GM23248 (cell line): ENCODE measurements at regions not wholly inside any gene's neighbourhood (a gene's known extent, or its start where the extent isn't known, plus 50 kb on each side); places are given as distances from the start of the nearest gene placed in this dataset.

Experiments used
- DNase-seq: peaks from one replicate; pipeline ENCODE4 v3.0.0-alpha.2; 2015
- H2AFZ ChIP-seq: fragments of 200-600 bp; sonication (generic); 2 replicates; pipeline ENCODE4 v1.6.1; 2016; ENCODE audit warnings: antibody characterized with exemption
- H3F3A ChIP-seq: fragments of 200-600 bp; sonication (generic); 2 replicates; pipeline ENCODE4 v1.6.1; 2016; ENCODE audit warnings: mild to moderate bottlenecking, antibody characterized with exemption, mixed run types; ENCODE audit not compliant: insufficient read depth
- H3K27ac ChIP-seq: fragments of 200-600 bp; sonication (generic); 2 replicates; pipeline ENCODE4 v1.5.1; 2016; ENCODE audit warnings: mild to moderate bottlenecking
- H3K27me3 ChIP-seq: fragments of 200-600 bp; sonication (generic); replicated peaks from 2 replicates; pipeline ENCODE4 v1.6.1; 2016; ENCODE audit warnings: mild to moderate bottlenecking; ENCODE audit not compliant: insufficient read depth
- H3K36me3 ChIP-seq: fragments of 200-600 bp; sonication (generic); 2 replicates; pipeline ENCODE4 v1.6.1; 2016; ENCODE audit warnings: low read depth, mild to moderate bottlenecking
- H3K4me1 ChIP-seq: fragments of 200-600 bp; sonication (generic); 2 replicates; pipeline ENCODE4 v1.6.1; 2016; ENCODE audit warnings: mild to moderate bottlenecking; ENCODE audit not compliant: insufficient read depth
- H3K4me2 ChIP-seq: fragments of 200-600 bp; sonication (generic); one replicate; pipeline ENCODE4 v1.6.1; 2016; ENCODE audit warnings: mild to moderate bottlenecking; ENCODE audit not compliant: unreplicated experiment
- H3K4me3 ChIP-seq: fragments of 200-600 bp; sonication (generic); 2 replicates; pipeline ENCODE4 v1.5.1; 2016; ENCODE audit warnings: mild to moderate bottlenecking
- H3K79me2 ChIP-seq: fragments of 200-600 bp; sonication (generic); 2 replicates; pipeline ENCODE4 v1.6.1; 2016; ENCODE audit warnings: mild to moderate bottlenecking; ENCODE audit not compliant: insufficient read depth
- H3K9ac ChIP-seq: fragments of 200-600 bp; sonication (generic); 2 replicates; pipeline ENCODE4 v1.6.1; 2016; ENCODE audit warnings: mild to moderate bottlenecking
- H3K9me2 ChIP-seq: fragments of 200-600 bp; sonication (generic); 2 replicates; pipeline ENCODE4 v1.6.1; 2016; ENCODE audit warnings: mixed run types, mild to moderate bottlenecking, moderate library complexity; ENCODE audit not compliant: insufficient read depth
- H3K9me3 ChIP-seq: fragments of 200-600 bp; sonication (generic); one replicate; pipeline ENCODE4 v1.6.1; 2017; ENCODE audit warnings: low read depth
- H4K20me1 ChIP-seq: fragments of 200-600 bp; sonication (generic); 2 replicates; pipeline ENCODE4 v1.6.0; 2016; ENCODE audit not compliant: insufficient read depth
- EZH2 ChIP-seq: fragments of 200-600 bp; sonication (generic); IDR thresholded peaks from 2 replicates; pipeline ENCODE4 v1.6.1; 2018; ENCODE audit warnings: antibody characterized with exemption, mild to moderate bottlenecking; ENCODE audit not compliant: insufficient read depth, poor library complexity, severe bottlenecking
- EZH2phosphoT487 ChIP-seq: fragments of 200-600 bp; sonication (generic); IDR thresholded peaks from 2 replicates; pipeline ENCODE4 v1.6.1; 2018; ENCODE audit warnings: antibody characterized with exemption, moderate library complexity, mild to moderate bottlenecking, low read depth; ENCODE audit not compliant: insufficient read depth
- WGBS, 2 experiments: methylation state at CpG; one replicate each; pipeline ENCODE4 v1.1.6; 2015 to 2017; ENCODE audit warnings: low lambda C conversion rate in 2 of 2, low coverage in 1 of 2; ENCODE audit errors: missing lambda C conversion rate in 2 of 2; 5-methylcytosine and 5-hydroxymethylcytosine counted together
- in situ Hi-C: fragments of 300-500 bp; cut with MboI; formaldehyde crosslinking; loops from 2 replicates; pipeline ENCODE4 v1.15.0; 2020

DNA sequence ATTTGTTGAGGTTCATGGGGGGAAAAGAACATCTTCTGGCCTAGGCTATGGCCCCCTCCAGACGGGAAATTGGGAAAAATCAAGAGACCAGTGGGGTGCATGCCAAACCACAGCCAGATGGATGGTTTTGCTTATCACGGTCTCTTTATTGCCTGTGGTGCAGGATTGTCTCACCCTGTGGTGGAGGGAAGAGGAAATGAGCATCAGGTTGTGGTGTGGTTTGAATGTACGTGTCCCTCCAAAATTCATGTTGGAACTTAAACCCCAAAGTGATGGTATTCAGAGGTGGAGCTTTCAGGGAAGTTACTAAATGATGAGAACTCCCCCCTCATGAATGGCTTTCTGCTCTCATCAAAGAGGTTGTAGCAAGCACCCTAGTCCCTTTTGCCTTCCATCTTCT lies 525.7 kb downstream of the NPHP4 start:
- no peaks in the 10 kb centered on the region for H3K9me3 ChIP-seq
- H3K27ac ChIP-seq = no peak overlapping the region
- in situ Hi-C loops = no loop called here
- H3K4me2 ChIP-seq = no peak overlapping the region
- WGBS, 2 experiments = 5 to 11% methylated on average over 3 of the region's 3 CpGs
- no peak for DNase-seq
- no peaks in the 10 kb centered on the region for H3K4me1 ChIP-seq
- H3K36me3 ChIP-seq = no peaks in the 10 kb centered on the region
- H3K79me2 ChIP-seq = no peaks in the 10 kb centered on the region
- H3K9me2 ChIP-seq = no peaks in the 10 kb centered on the region
- no peaks in the 10 kb centered on the region for H4K20me1 ChIP-seq
- no peaks in the 10 kb centered on the region for H3F3A ChIP-seq
- no peak overlapping the region for H3K9ac ChIP-seq
- no peak overlapping the region for H3K4me3 ChIP-seq
- H2AFZ ChIP-seq = no peak overlapping the region
- TF ChIP-seq EZH2 (no peak), EZH2phosphoT487 (no peak)
- no peaks in the 10 kb centered on the region for H3K27me3 ChIP-seq

DNA sequence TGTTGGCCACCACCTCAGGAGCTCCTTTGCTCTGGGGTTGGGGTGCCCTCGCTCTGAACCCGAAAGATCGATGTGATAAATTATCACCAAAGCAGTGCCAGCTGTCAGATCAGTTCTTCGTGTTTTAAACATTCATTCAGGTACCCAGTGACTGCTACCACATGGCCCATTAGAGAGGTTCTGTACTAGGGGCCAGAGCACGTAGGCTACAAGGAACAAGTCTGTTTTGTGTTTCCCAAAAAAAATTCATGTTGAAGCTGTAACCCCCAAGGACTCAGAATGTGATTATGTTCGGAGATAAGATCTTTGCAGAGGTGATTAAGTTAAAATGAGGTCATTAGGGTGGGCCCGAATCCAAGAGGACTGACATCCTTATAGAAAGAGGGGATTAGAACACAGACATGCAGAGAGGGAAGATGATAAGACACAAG lies 526.9 kb downstream of the NPHP4 start:
- Histone ChIP-seq H2AFZ (no peak overlapping the region), H3K9ac (no peak overlapping the region), H3K27me3 (no peaks in the 10 kb centered on the region), H3K27ac (no peak overlapping the region), H3K9me3 (no peaks in the 10 kb centered on the region), H3K4me2 (no peak overlapping the region), H3K4me1 (no peaks in the 10 kb centered on the region), H3K36me3 (no peaks in the 10 kb centered on the region), H4K20me1 (no peaks in the 10 kb centered on the region), H3K4me3 (no peak overlapping the region), H3K9me2 (no peaks in the 10 kb centered on the region), H3K79me2 (no peaks in the 10 kb centered on the region), H3F3A (no peaks in the 10 kb centered on the region)
- in situ Hi-C loops = no loop called here
- no peak for DNase-seq
- 12 to 13% methylated on average over 7 of the region's 7 CpGs for WGBS, 2 experiments
- TF ChIP-seq EZH2phosphoT487 = no peak
- TF ChIP-seq EZH2 = no peak

DNA sequence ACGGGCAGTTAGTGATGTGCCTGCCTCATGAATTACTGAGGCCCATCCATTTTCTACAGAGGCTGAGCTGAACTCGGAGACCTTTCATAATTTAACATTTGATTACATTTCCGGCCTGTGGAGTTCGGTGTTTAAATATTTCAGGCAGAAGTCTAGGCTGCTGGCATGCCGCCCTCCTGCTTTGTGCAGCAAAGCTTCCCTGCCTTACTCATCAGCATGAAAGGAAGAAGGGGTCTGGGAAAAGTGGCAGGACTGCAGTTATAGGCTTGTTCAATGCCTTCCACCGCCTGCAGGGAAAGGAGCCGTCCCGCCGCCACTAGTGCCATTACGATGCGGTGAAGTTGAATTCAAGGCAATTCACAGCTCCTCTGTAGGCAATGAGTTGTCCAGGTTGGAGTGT lies 527.9 kb downstream of the NPHP4 start:
- H3K4me2 ChIP-seq = no peak overlapping the region
- H3K9me2 ChIP-seq = no peaks in the 10 kb centered on the region
- H3K9ac ChIP-seq = no peak overlapping the region
- no peaks in the 10 kb centered on the region for H3K27me3 ChIP-seq
- H3K36me3 ChIP-seq = no peaks in the 10 kb centered on the region
- DNase-seq = no peak
- WGBS, 2 experiments = 38 to 43% methylated on average over 11 of the region's 11 CpGs
- H3K4me1 ChIP-seq = no peaks in the 10 kb centered on the region
- H3K9me3 ChIP-seq = no peaks in the 10 kb centered on the region
- no peak overlapping the region for H3K27ac ChIP-seq
- no peak overlapping the region for H2AFZ ChIP-seq
- H3K79me2 ChIP-seq = no peaks in the 10 kb centered on the region
- H3F3A ChIP-seq = no peaks in the 10 kb centered on the region
- no peak overlapping the region for H3K4me3 ChIP-seq
- in situ Hi-C loops = no loop called here
- no peaks in the 10 kb centered on the region for H4K20me1 ChIP-seq
- TF ChIP-seq EZH2 = no peak
- no peak for TF ChIP-seq EZH2phosphoT487

DNA sequence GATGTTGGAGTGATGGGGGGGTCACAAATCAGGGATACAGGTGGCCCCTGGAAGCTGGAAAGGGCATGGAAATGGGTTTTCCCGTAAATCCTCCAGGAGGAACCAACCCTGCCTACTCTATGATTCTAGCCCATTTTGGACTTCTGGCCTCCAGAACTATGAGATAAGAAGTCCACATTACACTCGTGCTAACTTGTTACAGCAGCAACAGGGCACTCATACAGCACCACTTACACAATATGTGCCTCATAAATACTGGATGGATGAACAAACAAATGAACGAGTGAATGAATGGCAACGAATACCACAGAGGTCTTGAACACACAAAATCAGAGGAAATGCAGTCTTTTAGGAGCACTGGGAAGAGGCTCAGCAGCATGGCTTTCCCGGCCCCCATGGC lies 531.3 kb downstream of the NPHP4 start:
- 30 to 32% methylated on average over 5 of the region's 5 CpGs for WGBS, 2 experiments
- no peak overlapping the region for H3K4me2 ChIP-seq
- no peaks in the 10 kb centered on the region for H3F3A ChIP-seq
- H4K20me1 ChIP-seq = no peaks in the 10 kb centered on the region
- no peak for TF ChIP-seq EZH2phosphoT487
- TF ChIP-seq EZH2 = no peak
- no peaks in the 10 kb centered on the region for H3K36me3 ChIP-seq
- H3K27me3 ChIP-seq = no peaks in the 10 kb centered on the region
- no peaks in the 10 kb centered on the region for H3K79me2 ChIP-seq
- no peaks in the 10 kb centered on the region for H3K4me1 ChIP-seq
- no peak overlapping the region for H3K9ac ChIP-seq
- H3K4me3 ChIP-seq = no peak overlapping the region
- no peaks in the 10 kb centered on the region for H3K9me2 ChIP-seq
- no peak for DNase-seq
- in situ Hi-C loops = no loop called here
- no peaks in the 10 kb centered on the region for H3K9me3 ChIP-seq
- no peak overlapping the region for H2AFZ ChIP-seq
- H3K27ac ChIP-seq = no peak overlapping the region

DNA sequence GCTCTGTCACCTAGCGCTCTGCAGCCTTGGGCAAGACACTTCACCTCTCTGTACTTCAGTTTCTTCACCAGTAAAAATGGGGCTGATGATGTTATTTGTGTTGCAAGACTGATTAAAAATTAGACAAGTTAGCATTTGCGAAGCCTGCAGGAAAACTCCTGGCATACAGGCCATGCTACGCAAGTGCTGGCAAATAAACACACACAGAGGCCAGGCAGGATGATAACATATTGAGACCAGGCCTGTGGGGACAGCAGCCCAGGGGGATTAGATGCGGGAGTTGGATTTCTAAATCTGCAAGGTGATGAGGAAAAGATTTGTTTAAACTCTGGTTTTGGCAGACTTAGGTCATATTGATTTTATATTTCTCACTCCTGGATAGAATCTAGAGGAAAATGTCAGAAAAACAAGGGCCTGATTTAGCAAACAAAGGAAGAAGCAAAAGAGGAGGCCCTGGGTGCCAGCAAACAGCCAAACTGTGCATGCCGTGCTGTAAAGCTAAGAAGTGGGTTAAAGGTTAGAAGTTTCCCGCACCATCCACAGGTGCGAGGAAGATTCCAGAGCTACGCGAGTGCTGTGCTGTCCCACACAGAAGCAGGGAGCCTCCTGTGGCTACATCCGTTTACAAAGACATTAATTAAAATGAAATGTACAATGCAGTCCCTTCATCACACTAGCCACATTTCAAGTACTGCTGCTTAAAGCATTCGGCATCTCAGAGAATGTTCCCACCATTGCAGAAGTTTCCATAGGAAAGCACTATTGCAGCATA lies 532.2 kb downstream of the NPHP4 start:
- Histone ChIP-seq H3K9ac (no peak overlapping the region), H3K27me3 (no peaks in the 10 kb centered on the region), H4K20me1 (no peaks in the 10 kb centered on the region), H3K9me2 (no peaks in the 10 kb centered on the region), H3K27ac (no peak overlapping the region), H3K36me3 (no peaks in the 10 kb centered on the region), H3K9me3 (no peaks in the 10 kb centered on the region), H3K4me2 (no peak overlapping the region), H3K79me2 (no peaks in the 10 kb centered on the region), H3F3A (no peaks in the 10 kb centered on the region), H3K4me1 (no peaks in the 10 kb centered on the region), H3K4me3 (no peak overlapping the region), H2AFZ (no peak overlapping the region)
- DNase-seq = no peak
- no peak for TF ChIP-seq EZH2
- no peak for TF ChIP-seq EZH2phosphoT487
- WGBS, 2 experiments = 37 to 38% methylated on average over 11 of the region's 11 CpGs
- in situ Hi-C loops = no loop called here
